K562 (cell line): ENCODE measurements at regions not wholly inside any gene's neighbourhood (a gene's known extent, or its start where the extent isn't known, plus 50 kb on each side); places are given as distances from the start of the nearest gene placed in this dataset.

Experiments used
- BCOR ChIP-seq: fragments of 450-650 bp; IDR thresholded peaks from 2 replicates; pipeline ENCODE4 v1.6.1; 2016
- BRF2 ChIP-seq: IDR thresholded peaks from 3 replicates; pipeline ENCODE4 v1.6.1; 2011; ENCODE audit warnings: borderline replicate concordance, mild to moderate bottlenecking; ENCODE audit not compliant: insufficient read length, insufficient read depth
- C11orf30 ChIP-seq: fragments of 450-650 bp; IDR thresholded peaks from 2 replicates; pipeline ENCODE4 v1.6.1; 2016; ENCODE audit warnings: low read depth, mild to moderate bottlenecking
- CBX8 ChIP-seq: fragments of 200-600 bp; sonication (generic); IDR thresholded peaks from 2 replicates; pipeline ENCODE4 v1.6.1; 2012; ENCODE audit warnings: borderline replicate concordance, mixed run types, low read depth, mild to moderate bottlenecking, moderate library complexity, mixed read lengths, low read length, control low read depth, inconsistent platforms; ENCODE audit not compliant: poor library complexity, severe bottlenecking; ENCODE audit errors: extremely low read depth
- E2F6 ChIP-seq, 2 experiments: IDR thresholded peaks; 2 replicates each; pipeline ENCODE4 v1.6.1; 2011; ENCODE audit warnings: borderline replicate concordance in 1 of 2, control low read depth in 1 of 2, low read depth in 1 of 2, low read length in 1 of 2, mild to moderate bottlenecking in 1 of 2, mixed read lengths in 1 of 2, moderate library complexity in 1 of 2; ENCODE audit not compliant: insufficient read depth in 1 of 2, insufficient read length in 1 of 2, poor library complexity in 1 of 2, severe bottlenecking in 1 of 2; ENCODE audit errors: extremely low read depth in 1 of 2
- HDAC1 ChIP-seq, 2 experiments: fragments of 450-650 bp; IDR thresholded peaks; 2 replicates each; pipeline ENCODE4 v1.6.1; 2016 to 2017; ENCODE audit warnings: inconsistent platforms in 1 of 2, mild to moderate bottlenecking in 1 of 2, moderate library complexity in 1 of 2
- HEY1 ChIP-seq: fragments of 250-450 bp; sonication (Bioruptor Pico); IDR thresholded peaks from 2 replicates; pipeline ENCODE4 v1.5.0; 2020; ENCODE audit warnings: mild to moderate bottlenecking, moderate library complexity, borderline replicate concordance
- HMGN3 ChIP-seq: IDR thresholded peaks from 2 replicates; pipeline ENCODE4 v1.6.1; 2011; ENCODE audit warnings: borderline replicate concordance, low read depth, mild to moderate bottlenecking, mixed read lengths, low read length; ENCODE audit not compliant: insufficient read length; ENCODE audit errors: extremely low read depth
- JUNB ChIP-seq: fragments of 450-650 bp; formaldehyde crosslinking; conservative IDR thresholded peaks from 2 replicates; pipeline ENCODE4 v1.4.0; 2020; ENCODE audit warnings: mild to moderate bottlenecking
- NFXL1 ChIP-seq: fragments of 450-650 bp; formaldehyde crosslinking; IDR thresholded peaks from 2 replicates; pipeline ENCODE4 v1.4.0; 2021; ENCODE audit warnings: mild to moderate bottlenecking
- PPARD ChIP-seq: fragments of 250-450 bp; sonication (Bioruptor Pico); IDR thresholded peaks from 2 replicates; pipeline ENCODE4 v1.8.0; 2022; ENCODE audit warnings: inconsistent platforms, mild to moderate bottlenecking, moderate library complexity
- PRDM10 ChIP-seq: fragments of 450-650 bp; IDR thresholded peaks from 2 replicates; pipeline ENCODE4 v1.6.1; 2018; ENCODE audit not compliant: partially characterized antibody
- TEAD2 ChIP-seq: fragments of 450-650 bp; IDR thresholded peaks from 2 replicates; pipeline ENCODE4 v1.6.1; 2016; ENCODE audit warnings: missing genetic modification characterization, control low read depth, missing compliant biosample characterization
- TFAM ChIP-seq: fragments of 250-450 bp; sonication (Bioruptor Pico); conservative IDR thresholded peaks from 2 replicates; pipeline ENCODE4 v1.5.0; 2021; ENCODE audit warnings: mild to moderate bottlenecking, moderate library complexity
- UBTF ChIP-seq, 2 experiments: IDR thresholded peaks; 2 replicates each; pipeline ENCODE4 v1.6.1; 2012; ENCODE audit warnings: improper control_type of control experiment in 2 of 2, low read depth in 2 of 2, low read length in 2 of 2, borderline replicate concordance in 1 of 2
- XRCC4 ChIP-seq: IDR thresholded peaks from one replicate; pipeline ENCODE4 v1.6.1; 2011; ENCODE audit not compliant: insufficient read depth, insufficient read length; ENCODE audit errors: extremely low read depth
- ZNF3 ChIP-seq: fragments of 250-450 bp; sonication (Bioruptor Pico); IDR thresholded peaks from 2 replicates; pipeline ENCODE4 v1.5.0; 2021; ENCODE audit warnings: mild to moderate bottlenecking, moderate library complexity
- ZNF668 ChIP-seq: fragments of 250-450 bp; sonication (Bioruptor Pico); IDR thresholded peaks from 2 replicates; pipeline ENCODE4 v1.8.0; 2022; ENCODE audit warnings: mild to moderate bottlenecking, inconsistent platforms
- ZSCAN32 ChIP-seq: fragments of 450-650 bp; formaldehyde crosslinking; IDR thresholded peaks from 2 replicates; pipeline ENCODE4 v1.4.0; 2020; ENCODE audit warnings: mild to moderate bottlenecking, moderate library complexity

- TF ChIP-seq PRDM10 (no peak), PPARD (CRISPR knock-in tag) (no peak), XRCC4 (no peak), TFAM (no peak), ZSCAN32 (CRISPR knock-in tag) (no peak), BCOR (peak; percentile 30; the same call in 1 of the 2 replicates), BRF2 (no peak), HEY1 (no peak), HDAC1 (IDR thresholded peaks at IDR 0.05) (0 out of 4 replicates have a peak, but pooled peaks of 1 of the 2 experiments have one; percentile 30), E2F6 (IDR thresholded peaks at IDR 0.05; ENCODE audit: borderline replicate concordance in 1 of 2, extremely low read depth in 1 of 2, insufficient read depth in 1 of 2, insufficient read length in 1 of 2, low read depth in 1 of 2, low read length in 1 of 2, poor library complexity in 1 of 2, severe bottlenecking in 1 of 2) (peak in 1 of 2 experiments; percentile 23), UBTF (IDR thresholded peaks at IDR 0.05; ENCODE audit: borderline replicate concordance in 1 of 2, low read depth in 2 of 2, low read length in 2 of 2) (no peak), CBX8 (no peak), JUNB (CRISPR knock-in tag) (no peak), ZNF668 (CRISPR knock-in tag) (no peak), ZNF3 (CRISPR knock-in tag) (no peak), C11orf30 (no peak), NFXL1 (no peak), HMGN3 (peak; percentile 75), TEAD2 (tag) (no peak)
Measured at GRCh38 chr17:27379888-27380533, 76.2 kb upstream of the KSR1 start (continued).
